ENCODE measurements at regions not wholly inside any gene's neighbourhood (a gene's known extent, or its start where the extent isn't known, plus 50 kb on each side); places are given as distances from the start of the nearest gene placed in this dataset.

DNA sequence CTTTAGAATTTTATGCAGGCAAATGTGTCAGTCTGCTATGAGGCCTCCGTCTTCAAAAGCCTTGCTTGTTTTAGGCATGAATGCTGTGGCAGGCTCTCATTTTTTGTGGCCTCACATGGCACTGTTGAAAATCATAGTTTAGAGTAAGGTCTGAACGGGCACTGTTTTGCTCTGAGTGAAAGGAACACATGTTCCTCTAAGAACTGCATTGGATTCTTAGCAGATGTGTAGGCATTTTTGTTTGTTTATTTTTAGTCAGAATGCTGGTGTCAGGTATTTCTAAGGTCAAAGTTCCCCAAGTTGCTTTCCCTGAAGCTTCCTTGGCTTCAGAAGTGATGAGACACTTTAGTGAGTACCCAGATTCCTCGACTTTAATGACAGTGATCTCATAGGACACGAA lies 173.7 kb downstream of the HS3ST3B1 start:
- H3K27ac ChIP-seq (ENCODE audit: low read depth in 2 of 2, low read length in 2 of 2): no peak overlapping the region
- no peak overlapping the region for H3K9ac ChIP-seq (ENCODE audit: low read depth in 1 of 2, low read length in 2 of 2)
- no peaks in the 10 kb centered on the region for H3K36me3 ChIP-seq (ENCODE audit: control insufficient read depth in 2 of 2, insufficient read depth in 2 of 2, low read length in 2 of 2)
- no peaks in the 10 kb centered on the region for H3K27me3 ChIP-seq (ENCODE audit: control insufficient read depth in 2 of 2, insufficient read depth in 2 of 2, low read length in 2 of 2)
- no peaks in the 10 kb centered on the region for H3K4me1 ChIP-seq (ENCODE audit: control insufficient read depth in 2 of 2, insufficient read depth in 2 of 2, low read length in 2 of 2)
- H3K4me3 ChIP-seq (ENCODE audit: low read length in 2 of 2): no peak overlapping the region
- no peaks in the 10 kb centered on the region for H3K9me3 ChIP-seq (ENCODE audit: control insufficient read depth in 2 of 2, low read length in 2 of 2)

DNA sequence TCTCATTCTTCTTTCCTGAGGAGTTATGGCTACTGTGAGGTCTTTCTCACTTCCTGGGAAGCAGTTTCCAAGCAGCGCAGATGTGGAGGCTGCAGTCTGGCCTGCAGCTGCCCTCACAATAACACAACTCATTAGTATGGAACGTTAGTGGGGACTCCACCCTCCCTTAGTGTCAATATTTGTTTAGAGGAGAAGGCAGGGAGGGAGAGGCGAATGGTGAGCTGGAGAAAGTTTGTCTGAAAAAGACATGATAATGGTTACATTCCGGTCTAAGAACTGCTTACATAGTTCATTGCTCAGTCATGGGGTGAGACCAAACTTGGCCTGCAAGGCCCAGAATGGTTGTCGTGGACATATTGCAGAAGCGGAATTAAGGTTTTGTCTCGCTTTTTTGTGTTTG lies 170.2 kb downstream of the HS3ST3B1 start:
- Histone ChIP-seq H3K36me3 (ENCODE audit: control insufficient read depth in 2 of 2, insufficient read depth in 2 of 2, low read length in 2 of 2) (no peaks in the 10 kb centered on the region), H3K9me3 (ENCODE audit: control insufficient read depth in 2 of 2, low read length in 2 of 2) (peaks cover 0 to 2% of the 10 kb centered on the region in 2 donors), H3K4me1 (ENCODE audit: control insufficient read depth in 2 of 2, insufficient read depth in 2 of 2, low read length in 2 of 2) (no peaks in the 10 kb centered on the region), H3K9ac (ENCODE audit: low read depth in 1 of 2, low read length in 2 of 2) (no peak overlapping the region), H3K27ac (ENCODE audit: low read depth in 2 of 2, low read length in 2 of 2) (peak overlapping the region; percentile 31 to 49), H3K4me3 (ENCODE audit: low read length in 2 of 2) (no peak overlapping the region), H3K27me3 (ENCODE audit: control insufficient read depth in 2 of 2, insufficient read depth in 2 of 2, low read length in 2 of 2) (no peaks in the 10 kb centered on the region)

DNA sequence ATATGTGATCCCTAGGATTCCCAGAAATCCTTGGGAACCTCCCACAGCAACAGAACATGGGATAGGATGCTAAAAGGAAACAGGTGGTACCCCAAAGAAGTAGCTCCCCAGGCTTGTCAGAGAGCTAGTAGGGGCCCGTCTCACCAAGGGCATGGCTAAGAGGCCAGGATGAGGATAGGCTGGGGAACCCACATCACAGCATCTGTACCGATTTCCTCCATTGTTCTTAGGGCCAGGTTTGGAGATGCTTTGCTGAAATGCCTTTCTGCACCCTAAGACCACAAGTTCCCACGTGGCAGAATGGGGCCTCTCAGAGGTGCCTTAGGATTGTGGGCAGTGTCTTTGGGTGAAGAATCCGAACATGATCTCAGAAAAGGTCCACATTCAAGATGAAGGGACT lies 169.5 kb downstream of the HS3ST3B1 start:
- Histone ChIP-seq H3K9ac (ENCODE audit: low read depth in 1 of 2, low read length in 2 of 2) (no peak overlapping the region), H3K27me3 (ENCODE audit: control insufficient read depth in 2 of 2, insufficient read depth in 2 of 2, low read length in 2 of 2) (no peaks in the 10 kb centered on the region), H3K36me3 (ENCODE audit: control insufficient read depth in 2 of 2, insufficient read depth in 2 of 2, low read length in 2 of 2) (no peaks in the 10 kb centered on the region), H3K27ac (ENCODE audit: low read depth in 2 of 2, low read length in 2 of 2) (peak overlapping the region; percentile 31 to 49), H3K9me3 (ENCODE audit: control insufficient read depth in 2 of 2, low read length in 2 of 2) (peaks cover 0 to 2% of the 10 kb centered on the region in 2 donors), H3K4me1 (ENCODE audit: control insufficient read depth in 2 of 2, insufficient read depth in 2 of 2, low read length in 2 of 2) (no peaks in the 10 kb centered on the region), H3K4me3 (ENCODE audit: low read length in 2 of 2) (no peak overlapping the region)

DNA sequence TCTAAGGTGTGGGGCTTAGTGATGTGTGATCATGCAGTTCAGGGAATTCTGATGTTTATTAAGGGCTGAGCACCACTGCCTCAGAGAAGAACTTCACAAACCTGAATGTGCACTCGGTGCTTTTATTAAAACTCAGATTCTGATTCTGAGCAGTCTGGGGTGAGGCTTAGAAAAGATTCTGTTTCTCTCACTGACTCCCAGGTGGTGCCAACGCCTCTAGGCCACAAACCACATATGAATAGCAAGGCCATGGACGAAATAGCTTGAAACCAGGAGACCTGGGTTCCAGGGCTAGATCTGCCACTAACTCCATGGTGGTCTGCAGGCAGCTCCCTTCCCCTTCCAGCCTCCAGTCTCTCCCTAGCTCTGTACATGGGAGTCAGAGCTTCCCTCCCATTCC lies 169.1 kb downstream of the HS3ST3B1 start:
- Histone ChIP-seq H3K36me3 (ENCODE audit: control insufficient read depth in 2 of 2, insufficient read depth in 2 of 2, low read length in 2 of 2) (no peaks in the 10 kb centered on the region), H3K9me3 (ENCODE audit: control insufficient read depth in 2 of 2, low read length in 2 of 2) (peaks cover 0 to 2% of the 10 kb centered on the region in 2 donors), H3K27me3 (ENCODE audit: control insufficient read depth in 2 of 2, insufficient read depth in 2 of 2, low read length in 2 of 2) (no peaks in the 10 kb centered on the region), H3K27ac (ENCODE audit: low read depth in 2 of 2, low read length in 2 of 2) (peak overlapping the region in 1 of 2 donors; percentile 49), H3K9ac (ENCODE audit: low read depth in 1 of 2, low read length in 2 of 2) (no peak overlapping the region), H3K4me3 (ENCODE audit: low read length in 2 of 2) (no peak overlapping the region), H3K4me1 (ENCODE audit: control insufficient read depth in 2 of 2, insufficient read depth in 2 of 2, low read length in 2 of 2) (no peaks in the 10 kb centered on the region)

DNA sequence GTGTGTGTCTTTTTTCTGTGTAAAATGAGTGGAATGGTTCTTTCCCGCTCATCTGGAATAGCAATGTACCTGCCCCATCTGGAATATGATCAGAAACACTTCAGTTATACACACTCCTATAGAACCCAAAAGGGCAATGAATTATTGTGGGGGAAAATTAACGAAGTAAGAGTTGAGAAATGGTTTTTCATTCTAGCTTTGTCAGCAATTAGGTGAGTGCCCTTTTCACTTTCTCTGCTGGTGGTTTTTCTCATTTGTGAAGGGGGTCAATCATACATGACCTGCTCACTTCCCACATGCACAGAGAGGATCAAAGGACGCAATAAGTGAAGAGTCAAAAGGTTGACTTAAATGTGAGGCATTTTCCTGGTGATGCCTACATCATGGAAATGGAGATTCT lies 168.0 kb downstream of the HS3ST3B1 start:
- Histone ChIP-seq H3K4me1 (ENCODE audit: control insufficient read depth in 2 of 2, insufficient read depth in 2 of 2, low read length in 2 of 2) (no peaks in the 10 kb centered on the region), H3K9me3 (ENCODE audit: control insufficient read depth in 2 of 2, low read length in 2 of 2) (peaks cover 0 to 2% of the 10 kb centered on the region in 2 donors), H3K27me3 (ENCODE audit: control insufficient read depth in 2 of 2, insufficient read depth in 2 of 2, low read length in 2 of 2) (no peaks in the 10 kb centered on the region), H3K4me3 (ENCODE audit: low read length in 2 of 2) (no peak overlapping the region), H3K36me3 (ENCODE audit: control insufficient read depth in 2 of 2, insufficient read depth in 2 of 2, low read length in 2 of 2) (no peaks in the 10 kb centered on the region), H3K27ac (ENCODE audit: low read depth in 2 of 2, low read length in 2 of 2) (no peak overlapping the region), H3K9ac (ENCODE audit: low read depth in 1 of 2, low read length in 2 of 2) (no peak overlapping the region)

DNA sequence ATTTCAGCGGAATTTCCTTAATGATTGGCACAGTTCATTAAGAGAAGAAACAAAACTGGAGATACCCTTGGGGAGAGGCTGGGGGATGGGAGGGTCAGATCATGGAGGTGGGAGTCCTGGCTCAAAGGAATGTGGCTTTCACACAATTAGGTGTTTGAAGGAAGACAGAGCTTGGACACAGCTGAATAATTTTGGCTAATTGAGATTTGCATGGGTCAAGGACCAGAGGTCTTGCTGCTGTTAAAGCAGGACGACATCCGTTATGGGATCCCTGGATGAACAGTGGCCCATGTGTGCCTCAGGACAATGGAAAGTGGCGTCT lies 160.3 kb downstream of the HS3ST3B1 start:
- Histone ChIP-seq H3K27me3 (ENCODE audit: control insufficient read depth in 2 of 2, insufficient read depth in 2 of 2, low read length in 2 of 2) (no peaks in the 10 kb centered on the region), H3K36me3 (ENCODE audit: control insufficient read depth in 2 of 2, insufficient read depth in 2 of 2, low read length in 2 of 2) (no peaks in the 10 kb centered on the region), H3K4me1 (ENCODE audit: control insufficient read depth in 2 of 2, insufficient read depth in 2 of 2, low read length in 2 of 2) (no peaks in the 10 kb centered on the region), H3K27ac (ENCODE audit: low read depth in 2 of 2, low read length in 2 of 2) (no peak overlapping the region), H3K9ac (ENCODE audit: low read depth in 1 of 2, low read length in 2 of 2) (no peak overlapping the region), H3K4me3 (ENCODE audit: low read length in 2 of 2) (no peak overlapping the region), H3K9me3 (ENCODE audit: control insufficient read depth in 2 of 2, low read length in 2 of 2) (no peaks in the 10 kb centered on the region)

DNA sequence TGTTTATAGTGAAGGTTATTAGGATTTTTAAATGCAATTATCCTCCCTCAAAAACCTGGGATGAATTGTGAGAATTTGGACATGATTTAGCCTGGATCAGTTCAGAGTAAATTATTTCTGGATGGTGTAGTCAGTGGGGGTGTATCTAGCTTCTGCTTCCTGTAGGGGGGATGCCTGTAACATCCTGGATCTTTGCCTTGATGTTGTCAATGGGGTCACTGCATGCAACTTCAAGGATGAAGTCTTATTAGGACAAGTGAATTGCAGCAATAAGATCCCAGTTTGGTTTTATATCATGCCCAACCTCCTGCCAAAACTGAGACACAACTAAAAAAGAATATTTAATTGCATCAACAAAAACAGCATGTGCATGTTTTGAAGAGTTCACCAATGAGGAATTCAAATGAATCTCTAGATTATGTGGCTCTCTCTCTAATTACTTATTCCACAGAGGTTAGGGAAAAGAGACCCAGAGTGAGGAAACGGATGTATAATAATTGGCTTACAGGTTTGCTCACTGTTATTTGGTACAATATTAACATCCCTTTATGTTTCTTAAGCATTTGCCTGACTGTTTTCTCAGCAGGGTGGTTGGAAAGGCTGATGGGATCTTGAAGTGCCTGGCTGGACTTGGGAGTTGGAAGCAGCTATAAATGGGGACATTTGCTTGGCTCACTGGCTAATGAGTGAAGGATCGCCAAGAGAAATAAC lies 159.8 kb downstream of the HS3ST3B1 start:
- no peaks in the 10 kb centered on the region for H3K9me3 ChIP-seq (ENCODE audit: control insufficient read depth in 2 of 2, low read length in 2 of 2)
- no peaks in the 10 kb centered on the region for H3K36me3 ChIP-seq (ENCODE audit: control insufficient read depth in 2 of 2, insufficient read depth in 2 of 2, low read length in 2 of 2)
- no peak overlapping the region for H3K27ac ChIP-seq (ENCODE audit: low read depth in 2 of 2, low read length in 2 of 2)
- H3K27me3 ChIP-seq (ENCODE audit: control insufficient read depth in 2 of 2, insufficient read depth in 2 of 2, low read length in 2 of 2): no peaks in the 10 kb centered on the region
- H3K9ac ChIP-seq (ENCODE audit: low read depth in 1 of 2, low read length in 2 of 2): no peak overlapping the region
- no peak overlapping the region for H3K4me3 ChIP-seq (ENCODE audit: low read length in 2 of 2)
- no peaks in the 10 kb centered on the region for H3K4me1 ChIP-seq (ENCODE audit: control insufficient read depth in 2 of 2, insufficient read depth in 2 of 2, low read length in 2 of 2)

DNA sequence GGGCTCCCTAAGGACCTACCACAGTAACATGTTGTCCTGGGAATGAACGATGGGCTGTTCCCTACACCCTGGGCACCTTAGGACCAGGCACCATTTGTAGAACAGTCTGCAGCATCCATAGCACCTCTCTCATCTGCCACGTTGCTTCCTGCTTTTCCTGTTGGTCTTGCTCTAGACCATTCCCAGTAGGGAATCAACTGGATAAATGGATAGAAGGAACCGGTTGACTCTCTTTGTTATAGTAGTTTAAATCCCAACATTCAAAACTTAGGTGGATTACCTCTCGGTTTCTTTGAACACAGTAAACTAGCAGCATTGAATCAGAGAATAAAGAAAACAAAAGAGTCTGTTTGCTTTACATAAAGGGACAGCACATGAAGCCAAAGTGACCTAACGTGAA lies 159.1 kb downstream of the HS3ST3B1 start:
- Histone ChIP-seq H3K4me1 (ENCODE audit: control insufficient read depth in 2 of 2, insufficient read depth in 2 of 2, low read length in 2 of 2) (no peaks in the 10 kb centered on the region), H3K4me3 (ENCODE audit: low read length in 2 of 2) (no peak overlapping the region), H3K27me3 (ENCODE audit: control insufficient read depth in 2 of 2, insufficient read depth in 2 of 2, low read length in 2 of 2) (no peaks in the 10 kb centered on the region), H3K9me3 (ENCODE audit: control insufficient read depth in 2 of 2, low read length in 2 of 2) (no peaks in the 10 kb centered on the region), H3K36me3 (ENCODE audit: control insufficient read depth in 2 of 2, insufficient read depth in 2 of 2, low read length in 2 of 2) (no peaks in the 10 kb centered on the region), H3K27ac (ENCODE audit: low read depth in 2 of 2, low read length in 2 of 2) (no peak overlapping the region), H3K9ac (ENCODE audit: low read depth in 1 of 2, low read length in 2 of 2) (no peak overlapping the region)

DNA sequence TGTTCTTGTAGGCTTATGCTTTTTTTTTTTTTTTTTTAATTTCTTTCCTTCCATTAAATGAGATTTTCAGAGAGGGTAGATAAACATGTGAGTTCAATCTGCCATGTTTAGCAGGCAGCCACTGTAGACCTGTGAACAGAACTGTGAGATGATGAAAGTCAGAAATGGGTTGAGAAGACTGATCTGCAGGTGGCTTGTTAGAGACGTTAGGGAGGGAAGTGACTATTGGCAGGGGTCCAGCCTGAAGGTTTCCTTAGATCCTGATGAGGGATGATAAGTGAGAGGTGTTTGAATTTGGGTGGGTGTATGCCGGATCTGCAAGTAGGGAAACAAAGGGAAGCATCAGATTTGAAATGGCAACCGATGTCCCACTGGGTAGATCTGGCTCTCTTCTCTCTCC lies 157.8 kb downstream of the HS3ST3B1 start:
- no peaks in the 10 kb centered on the region for H3K36me3 ChIP-seq (ENCODE audit: control insufficient read depth in 2 of 2, insufficient read depth in 2 of 2, low read length in 2 of 2)
- H3K9ac ChIP-seq (ENCODE audit: low read depth in 1 of 2, low read length in 2 of 2): no peak overlapping the region

DNA sequence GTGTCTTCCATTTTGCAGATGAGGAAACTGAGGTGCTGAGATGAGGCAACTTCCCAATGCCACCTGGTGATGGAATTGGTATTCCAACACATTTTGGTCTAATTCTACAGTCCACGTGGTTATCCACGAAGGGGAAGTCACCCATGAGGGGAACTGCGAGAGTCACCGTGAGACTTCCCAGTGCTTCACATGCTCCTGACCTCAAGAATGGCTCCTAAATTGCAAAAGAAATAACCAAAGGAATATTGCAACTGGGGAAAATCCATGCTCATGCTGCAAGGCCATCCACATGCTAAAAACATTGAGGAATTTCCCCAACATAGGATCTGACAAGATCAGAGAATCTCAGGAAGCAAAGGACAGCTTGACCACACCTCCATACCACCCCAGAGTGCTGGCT lies 153.9 kb downstream of the HS3ST3B1 start:
- Histone ChIP-seq H3K27me3 (ENCODE audit: control insufficient read depth in 2 of 2, insufficient read depth in 2 of 2, low read length in 2 of 2) (no peaks in the 10 kb centered on the region), H3K27ac (ENCODE audit: low read depth in 2 of 2, low read length in 2 of 2) (no peak overlapping the region), H3K36me3 (ENCODE audit: control insufficient read depth in 2 of 2, insufficient read depth in 2 of 2, low read length in 2 of 2) (no peaks in the 10 kb centered on the region), H3K4me1 (ENCODE audit: control insufficient read depth in 2 of 2, insufficient read depth in 2 of 2, low read length in 2 of 2) (no peaks in the 10 kb centered on the region), H3K9me3 (ENCODE audit: control insufficient read depth in 2 of 2, low read length in 2 of 2) (peaks cover 0 to 2% of the 10 kb centered on the region in 2 donors), H3K4me3 (ENCODE audit: low read length in 2 of 2) (no peak overlapping the region), H3K9ac (ENCODE audit: low read depth in 1 of 2, low read length in 2 of 2) (no peak overlapping the region)

More for the DNA sequence above, 157.8 kb downstream of the HS3ST3B1 start:
- Histone ChIP-seq H3K27ac (ENCODE audit: low read depth in 2 of 2, low read length in 2 of 2) (no peak overlapping the region), H3K9me3 (ENCODE audit: control insufficient read depth in 2 of 2, low read length in 2 of 2) (peaks cover 0 to 2% of the 10 kb centered on the region in 2 donors), H3K4me3 (ENCODE audit: low read length in 2 of 2) (no peak overlapping the region), H3K4me1 (ENCODE audit: control insufficient read depth in 2 of 2, insufficient read depth in 2 of 2, low read length in 2 of 2) (no peaks in the 10 kb centered on the region), H3K27me3 (ENCODE audit: control insufficient read depth in 2 of 2, insufficient read depth in 2 of 2, low read length in 2 of 2) (no peaks in the 10 kb centered on the region)

DNA sequence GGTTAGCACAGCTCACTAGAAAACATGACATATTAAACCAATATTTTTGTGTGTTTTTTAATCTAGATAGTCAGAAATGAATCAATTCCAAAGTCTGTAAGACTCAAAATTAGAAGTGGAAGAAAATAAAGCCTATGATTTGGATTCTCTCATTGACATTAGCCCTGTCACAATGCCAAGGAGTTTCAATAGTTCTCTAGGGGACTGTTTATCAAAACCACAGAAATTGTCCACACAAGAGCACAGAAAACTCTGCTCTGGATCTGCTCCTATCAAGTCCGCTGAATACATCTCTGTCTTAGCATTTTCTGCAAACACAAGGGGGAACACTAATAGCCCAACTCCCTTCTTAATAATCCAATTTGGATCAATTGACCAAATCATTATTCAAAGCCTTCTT lies 152.0 kb downstream of the HS3ST3B1 start:
- H3K27ac ChIP-seq (ENCODE audit: low read depth in 2 of 2, low read length in 2 of 2): no peak overlapping the region

More for the DNA sequence above, 152.0 kb downstream of the HS3ST3B1 start:
- no peaks in the 10 kb centered on the region for H3K27me3 ChIP-seq (ENCODE audit: control insufficient read depth in 2 of 2, insufficient read depth in 2 of 2, low read length in 2 of 2)
- H3K36me3 ChIP-seq (ENCODE audit: control insufficient read depth in 2 of 2, insufficient read depth in 2 of 2, low read length in 2 of 2): no peaks in the 10 kb centered on the region
- H3K4me1 ChIP-seq (ENCODE audit: control insufficient read depth in 2 of 2, insufficient read depth in 2 of 2, low read length in 2 of 2): no peaks in the 10 kb centered on the region
- H3K9me3 ChIP-seq (ENCODE audit: control insufficient read depth in 2 of 2, low read length in 2 of 2): peaks cover 0 to 2% of the 10 kb centered on the region in 2 donors
- no peak overlapping the region for H3K9ac ChIP-seq (ENCODE audit: low read depth in 1 of 2, low read length in 2 of 2)
- no peak overlapping the region for H3K4me3 ChIP-seq (ENCODE audit: low read length in 2 of 2)
